ENCODE measurements at regions not wholly inside any gene's neighbourhood (a gene's known extent, or its start where the extent isn't known, plus 50 kb on each side); places are given as distances from the start of the nearest gene placed in this dataset.
"Not testable (repeated sequence)": the region's sequence is repeated elsewhere in the genome, so short reads cannot be mapped to it uniquely, and the experiment has no call there.

- not testable (repeated sequence) for DNase-seq (ENCODE audit: low spot score)
Measured at GRCh38 chr20:25864963-25865714, 168.5 kb upstream of the ZNF337 start.

- DNase-seq (ENCODE audit: low spot score), result no peak
Measured at GRCh38 chr20:25864326-25864962, 167.8 kb upstream of the ZNF337 start.

- no peak for DNase-seq (ENCODE audit: low spot score)
Measured at GRCh38 chr20:25863536-25864325, 167.1 kb upstream of the ZNF337 start.

- peak; percentile 16 for DNase-seq (ENCODE audit: low spot score)
Measured at GRCh38 chr20:25862967-25863530, 166.4 kb upstream of the ZNF337 start.

- DNase-seq (ENCODE audit: low spot score), result no peak
Measured at GRCh38 chr20:25860531-25861150, 164.0 kb upstream of the ZNF337 start.

GRCh38 chr20:25859649-25860530, 163.2 kb upstream of the ZNF337 start:
- no peak for DNase-seq (ENCODE audit: low spot score)

- DNase-seq (ENCODE audit: low spot score), result no peak
Measured at GRCh38 chr20:25858495-25859425, 162.1 kb upstream of the ZNF337 start.

- DNase-seq (ENCODE audit: low spot score), result not testable (repeated sequence)
Measured at GRCh38 chr20:25857091-25857788, 160.6 kb upstream of the ZNF337 start.

GRCh38 chr20:25856256-25856884, 159.7 kb upstream of the ZNF337 start:
- DNase-seq (ENCODE audit: low spot score), result no peak

- not testable (repeated sequence) for DNase-seq (ENCODE audit: low spot score)
Measured at GRCh38 chr20:25855451-25856156, 159.0 kb upstream of the ZNF337 start.

- DNase-seq (ENCODE audit: low spot score), result not testable (repeated sequence)
Measured at GRCh38 chr20:25854666-25855065, 158.0 kb upstream of the ZNF337 start.

GRCh38 chr20:25853718-25854388, 157.2 kb upstream of the ZNF337 start:
- DNase-seq (ENCODE audit: low spot score), result not testable (repeated sequence)

GRCh38 chr20:25852968-25853717, 156.5 kb upstream of the ZNF337 start:
- DNase-seq (ENCODE audit: low spot score), result not testable (repeated sequence)

GRCh38 chr20:25850133-25850532, 153.5 kb upstream of the ZNF337 start:
- not testable (repeated sequence) for DNase-seq (ENCODE audit: low spot score)

- DNase-seq (ENCODE audit: low spot score), result no peak
Measured at GRCh38 chr20:25848222-25848621, 151.6 kb upstream of the ZNF337 start.

GRCh38 chr20:25844640-25845039, 148.0 kb upstream of the ZNF337 start:
- DNase-seq (ENCODE audit: low spot score), result not testable (repeated sequence)

- DNase-seq (ENCODE audit: low spot score), result not testable (repeated sequence)
Measured at GRCh38 chr20:25813511-25813910, 116.9 kb upstream of the ZNF337 start.
